IMR-90 (cell line): ENCODE measurements at regions not wholly inside any gene's neighbourhood (a gene's known extent, or its start where the extent isn't known, plus 50 kb on each side); places are given as distances from the start of the nearest gene placed in this dataset.

ENCODE experiments used
- ATAC-seq: fragments of 200-7000 bp; cut with Tn5 transposase; 2 replicates; pipeline ENCODE4 v1.9.1; 2020; ENCODE audit warnings: low read depth, mild to moderate bottlenecking, moderate library complexity
- BruUV-seq: library from RNA; stranded (reverse); fragments of 400-500 nt; replicated peaks from 2 replicates; lab custom pipeline; 2021; lab: Mats Ljungman, UMichigan
- CTCF ChIA-PET: fragments of 300-600 bp; formaldehyde crosslinking; extraction: SDS; loops from one replicate; lab custom pipeline; 2021; ENCODE audit warnings: antibody characterized with exemption; lab: Yijun Ruan, JAX
- POLR2A ChIA-PET: fragments of 300-600 bp; sonication (Branson Sonifier 250); formaldehyde crosslinking; loops from one replicate; lab custom pipeline; 2022; ENCODE audit warnings: antibody characterized with exemption; ENCODE audit not compliant: unreplicated experiment; lab: Charles Lee
- DNase-seq: peaks from one replicate; pipeline ENCODE4 v3.0.0; 2013
- H2AFZ ChIP-seq: replicated peaks from 2 replicates; pipeline ENCODE3; 2013; ENCODE audit warnings: low read length, mild to moderate bottlenecking; ENCODE audit not compliant: poor library complexity
- H2AK5ac ChIP-seq: 2 replicates; pipeline ENCODE4 v1.6.1; 2013; ENCODE audit warnings: low read depth, low read length, inconsistent platforms
- H2AK9ac ChIP-seq: replicated peaks from 2 replicates; pipeline ENCODE3; 2013; ENCODE audit warnings: mild to moderate bottlenecking, low read depth, low read length, moderate library complexity; ENCODE audit not compliant: poor library complexity
- H2BK120ac ChIP-seq: 2 replicates; pipeline ENCODE4 v1.6.1; 2013; ENCODE audit warnings: low read depth, low read length, inconsistent platforms
- H2BK15ac ChIP-seq: 3 replicates; pipeline ENCODE4 v1.6.1; 2013; ENCODE audit warnings: low read depth, low read length, inconsistent platforms
- H2BK20ac ChIP-seq: 2 replicates; pipeline ENCODE4 v1.6.1; 2013; ENCODE audit warnings: low read depth, mild to moderate bottlenecking, inconsistent platforms, low read length, moderate library complexity
- H2BK5ac ChIP-seq: 2 replicates; pipeline ENCODE4 v1.6.1; 2013; ENCODE audit warnings: mild to moderate bottlenecking, low read depth, low read length, inconsistent platforms; ENCODE audit not compliant: poor library complexity, severe bottlenecking
- H3K14ac ChIP-seq: replicated peaks from 2 replicates; pipeline ENCODE4 v1.6.1; 2013; ENCODE audit warnings: low read depth, low read length, inconsistent platforms
- H3K18ac ChIP-seq: 2 replicates; pipeline ENCODE4 v1.6.1; 2013; ENCODE audit warnings: low read depth, low read length, control low read depth
- H3K23ac ChIP-seq: 2 replicates; pipeline ENCODE4 v1.6.1; 2013; ENCODE audit warnings: low read depth, low read length, inconsistent platforms
- H3K27ac ChIP-seq: 2 replicates; pipeline ENCODE4 v1.5.1; 2013; ENCODE audit warnings: mild to moderate bottlenecking, control low read depth, low read length; ENCODE audit not compliant: insufficient read depth
- H3K27me3 ChIP-seq: 2 replicates; pipeline ENCODE4 v1.6.1; 2013; ENCODE audit warnings: low read length; ENCODE audit not compliant: control insufficient read depth, insufficient read depth
- H3K36me3 ChIP-seq: 2 replicates; pipeline ENCODE4 v1.6.1; 2013; ENCODE audit warnings: low read length, mixed read lengths; ENCODE audit not compliant: control insufficient read depth, insufficient read depth
- H3K4ac ChIP-seq: 2 replicates; pipeline ENCODE4 v1.6.1; 2013; ENCODE audit warnings: low read depth, low read length, inconsistent platforms
- H3K4me1 ChIP-seq: 2 replicates; pipeline ENCODE4 v1.6.1; 2013; ENCODE audit warnings: low read length, mixed read lengths; ENCODE audit not compliant: control insufficient read depth, insufficient read depth
- H3K4me2 ChIP-seq: 2 replicates; pipeline ENCODE4 v1.6.1; 2013; ENCODE audit warnings: low read depth, mild to moderate bottlenecking, control low read depth, low read length, moderate library complexity
- H3K4me3 ChIP-seq: 2 replicates; pipeline ENCODE4 v1.5.1; 2013; ENCODE audit warnings: low read depth, mild to moderate bottlenecking, control low read depth, low read length, moderate library complexity; ENCODE audit not compliant: insufficient read depth
- H3K56ac ChIP-seq: 2 replicates; pipeline ENCODE4 v1.6.1; 2013; ENCODE audit warnings: low read length, inconsistent platforms; ENCODE audit not compliant: insufficient read depth; ENCODE audit errors: extremely low read depth
- H3K79me1 ChIP-seq, 2 experiments: 2 replicates each; pipeline ENCODE4 v1.6.1; 2013; ENCODE audit warnings: low read length in 2 of 2, inconsistent platforms in 1 of 2, low read depth in 1 of 2
- H3K9ac ChIP-seq: 2 replicates; pipeline ENCODE4 v1.6.1; 2013; ENCODE audit warnings: low read depth, low read length, control low read depth
- H3K9me1 ChIP-seq: 2 replicates; pipeline ENCODE4 v1.6.1; 2013; ENCODE audit warnings: low read length, inconsistent platforms; ENCODE audit not compliant: insufficient read depth
- H3K9me3 ChIP-seq: 2 replicates; pipeline ENCODE4 v1.6.1; 2013; ENCODE audit warnings: low read length; ENCODE audit not compliant: control insufficient read depth, insufficient read depth
- H4K20me1 ChIP-seq: 2 replicates; pipeline ENCODE4 v1.6.1; 2013; ENCODE audit warnings: low read length, inconsistent platforms; ENCODE audit not compliant: insufficient read depth
- H4K5ac ChIP-seq: 2 replicates; pipeline ENCODE4 v1.6.1; 2013; ENCODE audit warnings: mild to moderate bottlenecking, low read depth, low read length, control low read depth
- H4K8ac ChIP-seq, 2 experiments: 2 replicates each; pipeline ENCODE4 v1.6.1; 2013; ENCODE audit warnings: low read depth in 2 of 2, low read length in 2 of 2, control low read depth in 1 of 2, inconsistent platforms in 1 of 2
- H4K91ac ChIP-seq: 2 replicates; pipeline ENCODE4 v1.6.1; 2013; ENCODE audit warnings: low read depth, low read length, inconsistent platforms; ENCODE audit not compliant: insufficient read depth
- BHLHE40 ChIP-seq: fragments of 150-350 bp; IDR thresholded peaks from 2 replicates; pipeline ENCODE4 v1.6.1; 2016; ENCODE audit warnings: mild to moderate bottlenecking, low read depth, low read length
- FOS ChIP-seq: fragments of 150-350 bp; IDR thresholded peaks from 2 replicates; pipeline ENCODE4 v1.6.1; 2016; ENCODE audit warnings: low read depth, low read length
- MAZ ChIP-seq: IDR thresholded peaks from 2 replicates; pipeline ENCODE4 v1.6.1; 2012; ENCODE audit warnings: low read depth, mild to moderate bottlenecking, low read length, improper control_type of control experiment, moderate library complexity, borderline replicate concordance
- MXI1 ChIP-seq: IDR thresholded peaks from 2 replicates; pipeline ENCODE4 v1.6.1; 2012; ENCODE audit warnings: low read depth, mild to moderate bottlenecking, low read length, moderate library complexity, borderline replicate concordance
- RCOR1 ChIP-seq: IDR thresholded peaks from 2 replicates; pipeline ENCODE4 v1.6.1; 2012; ENCODE audit warnings: mild to moderate bottlenecking, low read length, improper control_type of control experiment; ENCODE audit not compliant: insufficient replicate concordance
- SMC3 ChIP-seq: fragments of 150-350 bp; IDR thresholded peaks from 2 replicates; pipeline ENCODE4 v1.6.1; 2016; ENCODE audit warnings: low read depth, mild to moderate bottlenecking, antibody characterized with exemption, low read length, moderate library complexity
- WGBS, 2 experiments: methylation state at CpG; one replicate each; pipeline versions ENCODE4 v1.1.5 to v1.1.7; 2013; ENCODE audit warnings: missing lambda C conversion rate in 2 of 2; ENCODE audit not compliant: insufficient read length in 1 of 2; ENCODE audit errors: extremely low coverage in 2 of 2; 5-methylcytosine and 5-hydroxymethylcytosine counted together
- dilution Hi-C: fragments of 300-500 bp; cut with HindIII; formaldehyde crosslinking; loops from one replicate; pipeline ENCODE4 v1.14.3; 2018; ENCODE audit warnings: low sequenced_read_pairs; ENCODE audit not compliant: unreplicated experiment
- in situ Hi-C: fragments of 300-500 bp; cut with MboI; formaldehyde crosslinking; loops from 3 replicates; pipeline ENCODE4 v1.14.3; 2019; ENCODE audit warnings: low sequenced_read_pairs, inconsistent platforms, mixed read lengths
- intact Hi-C: fragments of 100-400 bp; cut with micrococcal nuclease; formaldehyde crosslinking; loops from 2 replicates; pipeline ENCODE4 v1.10.0; 2022

GRCh38 chr9:13690595-13690994 lies 411.1 kb upstream of the MPDZ start:
- Histone ChIP-seq H2BK120ac (no peak overlapping the region), H3K27me3 (no peaks in the 10 kb centered on the region), H2BK20ac (no peak overlapping the region), H3K4me3 (no peak overlapping the region), H3K36me3 (no peaks in the 10 kb centered on the region), H2AFZ (no peak overlapping the region), H3K23ac (no peak overlapping the region), H3K4ac (no peak overlapping the region), H3K9me3 (no peaks in the 10 kb centered on the region), H3K9me1 (no peaks in the 10 kb centered on the region), H3K4me2 (no peak overlapping the region), H3K18ac (no peak overlapping the region), H2BK5ac (no peak overlapping the region), H3K14ac (no peak overlapping the region), H3K56ac (no peak overlapping the region), H2AK5ac (no peak overlapping the region), H3K27ac (no peak overlapping the region), H4K5ac (no peak overlapping the region), H4K91ac (no peak overlapping the region), H3K4me1 (no peaks in the 10 kb centered on the region), H4K20me1 (no peaks in the 10 kb centered on the region), H2AK9ac (no peak overlapping the region), H2BK15ac (no peak overlapping the region), H3K9ac (no peak overlapping the region), H4K8ac (no peak overlapping the region), H3K79me1 (no peaks in the 10 kb centered on the region)
- ChIA-PET POLR2A (no interaction called here), CTCF (no interaction called here)
- intact Hi-C loops (no loop called here), dilution Hi-C loops (no loop called here), in situ Hi-C loops (no loop called here)
- no TSS peak for BruUV-seq
- DNase-seq (peak; percentile 29), ATAC-seq (no peak; the same call in 1 of the 2 replicates)
- no CpG with 5 or more reads among the region's 1 CpG for WGBS, 2 experiments
- TF ChIP-seq SMC3 (no peak), BHLHE40 (no peak), FOS (no peak), MXI1 (no peak), RCOR1 (no peak), MAZ (no peak)
